Parathyroid adenoma (tissue), 2 donors: ENCODE measurements at regions not wholly inside any gene's neighbourhood (a gene's known extent, or its start where the extent isn't known, plus 50 kb on each side); places are given as distances from the start of the nearest gene placed in this dataset.

Source experiments
- H2AFZ ChIP-seq: fragments of 300-600 bp; sonication (generic); one replicate; pipeline ENCODE4 v1.7.0; 2017; ENCODE audit warnings: antibody characterized with exemption, mild to moderate bottlenecking
- H3K27ac ChIP-seq: fragments of 300-600 bp; sonication (generic); one replicate; pipeline ENCODE4 v1.7.0; 2017
- H3K27me3 ChIP-seq: fragments of 300-600 bp; sonication (generic); one replicate; pipeline ENCODE4 v1.7.0; 2017; ENCODE audit warnings: low read length; ENCODE audit not compliant: control insufficient read depth, insufficient read depth
- H3K36me3 ChIP-seq: fragments of 300-600 bp; sonication (generic); one replicate; pipeline ENCODE4 v1.7.0; 2017; ENCODE audit warnings: low read length; ENCODE audit not compliant: control insufficient read depth, insufficient read depth
- H3K4me1 ChIP-seq: fragments of 300-600 bp; sonication (generic); one replicate; pipeline ENCODE4 v1.7.0; 2017; ENCODE audit warnings: control low read depth
- H3K4me2 ChIP-seq: fragments of 300-600 bp; sonication (generic); one replicate; pipeline ENCODE4 v1.7.0; 2017; ENCODE audit warnings: low read length
- H3K4me3 ChIP-seq: fragments of 300-600 bp; sonication (generic); one replicate; pipeline ENCODE4 v1.7.0; 2017; ENCODE audit warnings: low read depth, low read length
- H3K79me2 ChIP-seq: fragments of 300-600 bp; sonication (generic); one replicate; pipeline ENCODE4 v1.7.0; 2017; ENCODE audit warnings: control low read depth
- H3K9ac ChIP-seq: fragments of 300-600 bp; sonication (generic); one replicate; pipeline ENCODE4 v1.7.0; 2017; ENCODE audit warnings: mild to moderate bottlenecking
- H3K9me3 ChIP-seq: fragments of 300-600 bp; sonication (generic); one replicate; pipeline ENCODE4 v1.7.0; 2017; ENCODE audit warnings: low read length; ENCODE audit not compliant: control insufficient read depth
- TF ChIP-seq, protein P1 (sequence below): fragments of 300-600 bp; sonication (generic); IDR thresholded peaks from one replicate; pipeline ENCODE4 v1.7.0; 2017; ENCODE audit warnings: antibody characterized with exemption, mild to moderate bottlenecking
- donor health status: primary hyperparathyroidism.

DNA sequence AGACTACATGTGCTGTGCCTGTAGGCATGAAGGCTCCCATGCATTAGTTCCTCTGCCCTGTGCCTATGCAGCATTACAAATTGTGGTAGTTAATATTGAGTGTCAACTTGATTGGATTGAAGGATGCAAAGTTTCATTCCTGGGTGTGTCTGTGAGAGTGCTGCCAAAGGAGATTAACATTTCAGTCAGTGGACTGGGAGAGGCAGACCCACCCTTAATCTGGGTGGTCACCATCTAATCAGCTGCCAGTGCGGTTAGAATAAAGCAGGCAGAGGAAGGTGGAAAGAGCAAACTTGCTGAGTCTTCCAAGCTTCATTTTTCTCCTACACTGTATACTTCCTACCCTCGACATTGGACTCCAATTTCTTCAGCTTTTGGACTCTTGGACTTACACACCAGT, 460.2 kb upstream of the SMIM31 start:
- Histone ChIP-seq H3K9ac (no peak overlapping the region), H3K9me3 (no peaks in the 10 kb centered on the region), H3K79me2 (no peaks in the 10 kb centered on the region), H3K4me2 (no peak overlapping the region), H3K4me3 (no peak overlapping the region), H2AFZ (no peak overlapping the region), H3K36me3 (no peaks in the 10 kb centered on the region), H3K27ac (no peak overlapping the region), H3K4me1 (no peaks in the 10 kb centered on the region), H3K27me3 (no peaks in the 10 kb centered on the region)
- TF ChIP-seq, protein P1, sequence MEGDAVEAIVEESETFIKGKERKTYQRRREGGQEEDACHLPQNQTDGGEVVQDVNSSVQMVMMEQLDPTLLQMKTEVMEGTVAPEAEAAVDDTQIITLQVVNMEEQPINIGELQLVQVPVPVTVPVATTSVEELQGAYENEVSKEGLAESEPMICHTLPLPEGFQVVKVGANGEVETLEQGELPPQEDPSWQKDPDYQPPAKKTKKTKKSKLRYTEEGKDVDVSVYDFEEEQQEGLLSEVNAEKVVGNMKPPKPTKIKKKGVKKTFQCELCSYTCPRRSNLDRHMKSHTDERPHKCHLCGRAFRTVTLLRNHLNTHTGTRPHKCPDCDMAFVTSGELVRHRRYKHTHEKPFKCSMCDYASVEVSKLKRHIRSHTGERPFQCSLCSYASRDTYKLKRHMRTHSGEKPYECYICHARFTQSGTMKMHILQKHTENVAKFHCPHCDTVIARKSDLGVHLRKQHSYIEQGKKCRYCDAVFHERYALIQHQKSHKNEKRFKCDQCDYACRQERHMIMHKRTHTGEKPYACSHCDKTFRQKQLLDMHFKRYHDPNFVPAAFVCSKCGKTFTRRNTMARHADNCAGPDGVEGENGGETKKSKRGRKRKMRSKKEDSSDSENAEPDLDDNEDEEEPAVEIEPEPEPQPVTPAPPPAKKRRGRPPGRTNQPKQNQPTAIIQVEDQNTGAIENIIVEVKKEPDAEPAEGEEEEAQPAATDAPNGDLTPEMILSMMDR: no peak

DNA sequence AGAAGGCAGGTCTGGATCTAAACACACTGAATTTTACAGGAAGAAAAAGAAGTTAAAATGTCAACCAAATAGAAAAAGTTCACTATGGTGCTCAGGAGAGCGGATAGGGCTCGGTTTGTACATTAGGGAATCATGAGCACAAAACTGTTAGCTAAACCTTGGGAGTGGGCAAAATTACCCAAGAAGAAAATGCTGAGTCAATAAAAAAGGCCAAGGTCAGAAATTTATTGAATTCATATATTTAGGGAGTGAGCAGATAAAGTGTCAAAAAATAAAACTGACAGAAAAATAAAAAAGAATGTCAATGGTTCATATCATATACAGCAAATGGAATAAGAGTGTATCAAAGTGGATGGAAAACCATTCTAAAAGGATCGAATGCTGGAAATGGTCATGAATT, 452.5 kb upstream of the SMIM31 start:
- H3K36me3 ChIP-seq: no peaks in the 10 kb centered on the region

DNA sequence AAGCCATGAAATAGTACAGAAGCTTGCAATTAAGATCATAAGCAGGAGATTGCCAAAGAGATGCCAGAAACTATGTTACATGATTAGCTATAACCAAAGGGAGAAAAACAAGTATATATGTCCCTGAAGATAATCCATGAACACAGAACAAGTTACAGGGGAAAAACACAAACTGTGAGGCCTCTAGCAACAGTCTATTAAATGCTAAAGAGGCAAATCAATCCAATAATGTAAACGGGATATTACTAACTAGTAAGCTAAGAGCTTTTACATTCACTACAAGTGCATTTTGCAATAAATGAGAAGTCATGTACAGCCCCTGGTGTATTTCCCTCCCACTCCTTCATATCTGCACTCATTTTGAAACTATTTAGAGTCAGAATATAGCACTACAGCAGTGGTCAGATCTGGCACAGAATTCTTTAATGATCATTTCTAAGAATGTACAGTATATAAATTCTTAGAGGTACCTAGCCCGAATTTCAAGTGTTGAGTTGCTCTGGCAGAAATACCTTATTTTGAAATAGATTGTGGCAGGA, 449.8 kb upstream of the SMIM31 start:
- Histone ChIP-seq H2AFZ (no peak overlapping the region), H3K4me3 (no peak overlapping the region), H3K27ac (no peak overlapping the region), H3K4me2 (no peak overlapping the region), H3K36me3 (no peaks in the 10 kb centered on the region), H3K4me1 (no peaks in the 10 kb centered on the region), H3K79me2 (no peaks in the 10 kb centered on the region), H3K9me3 (no peaks in the 10 kb centered on the region), H3K27me3 (no peaks in the 10 kb centered on the region), H3K9ac (no peak overlapping the region)
- TF ChIP-seq, protein P1: no peak

More for the DNA sequence above, 452.5 kb upstream of the SMIM31 start:
- Histone ChIP-seq H3K27me3 (no peaks in the 10 kb centered on the region), H3K4me1 (no peaks in the 10 kb centered on the region), H2AFZ (no peak overlapping the region), H3K9me3 (no peaks in the 10 kb centered on the region), H3K4me3 (no peak overlapping the region), H3K4me2 (no peak overlapping the region), H3K79me2 (no peaks in the 10 kb centered on the region), H3K27ac (no peak overlapping the region), H3K9ac (no peak overlapping the region)
- TF ChIP-seq, protein P1: no peak

DNA sequence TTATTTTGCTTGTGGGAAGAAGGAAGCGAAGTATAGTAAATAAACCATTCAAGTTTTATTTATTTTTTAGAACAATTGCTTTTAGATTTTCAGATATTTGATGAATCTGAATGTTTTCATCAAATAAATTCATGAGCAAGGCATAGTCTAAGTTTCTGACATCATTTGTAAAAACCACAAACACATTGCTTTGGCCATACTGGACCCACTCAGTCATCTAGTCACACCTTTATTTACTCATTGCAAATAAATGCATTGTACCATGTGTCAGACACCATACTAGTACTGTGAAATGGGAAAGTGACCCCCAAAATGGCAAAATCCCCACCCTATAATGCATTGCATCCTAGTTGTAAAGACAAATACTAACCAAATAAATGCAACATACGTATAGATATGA, 449.1 kb upstream of the SMIM31 start:
- H3K27ac ChIP-seq: no peak overlapping the region
- H3K9me3 ChIP-seq: no peaks in the 10 kb centered on the region
- no peaks in the 10 kb centered on the region for H3K36me3 ChIP-seq
- H3K9ac ChIP-seq: no peak overlapping the region
- no peaks in the 10 kb centered on the region for H3K4me1 ChIP-seq
- H3K27me3 ChIP-seq: no peaks in the 10 kb centered on the region
- H2AFZ ChIP-seq: no peak overlapping the region
- no peak overlapping the region for H3K4me3 ChIP-seq
- no peaks in the 10 kb centered on the region for H3K79me2 ChIP-seq
- TF ChIP-seq, protein P1: no peak
- no peak overlapping the region for H3K4me2 ChIP-seq

DNA sequence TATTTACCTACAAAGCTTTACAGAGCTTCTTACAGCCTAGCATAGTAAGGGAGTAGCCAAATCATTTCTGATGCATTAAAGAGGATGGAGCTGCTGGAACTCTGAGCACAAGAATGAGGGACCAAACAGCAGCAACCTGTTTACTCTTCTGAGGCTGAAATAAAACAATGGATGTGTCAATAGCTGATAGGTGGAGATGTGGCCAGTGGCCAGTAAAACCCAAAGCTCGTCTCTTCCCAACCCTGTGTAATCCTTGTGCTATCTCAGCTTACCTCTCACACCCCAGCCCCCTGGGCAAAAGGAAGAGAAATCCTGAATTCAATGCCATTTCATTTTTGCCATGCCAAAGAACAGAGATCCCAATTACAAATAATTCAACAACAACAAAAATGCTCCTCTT, 446.7 kb upstream of the SMIM31 start:
- TF ChIP-seq, protein P1: no peak
- H3K79me2 ChIP-seq: no peaks in the 10 kb centered on the region
- no peaks in the 10 kb centered on the region for H3K4me1 ChIP-seq
- no peak overlapping the region for H3K9ac ChIP-seq
- no peak overlapping the region for H3K4me2 ChIP-seq
- no peak overlapping the region for H3K27ac ChIP-seq
- no peak overlapping the region for H2AFZ ChIP-seq
- no peaks in the 10 kb centered on the region for H3K27me3 ChIP-seq
- H3K4me3 ChIP-seq: no peak overlapping the region
- no peaks in the 10 kb centered on the region for H3K9me3 ChIP-seq
- no peaks in the 10 kb centered on the region for H3K36me3 ChIP-seq
